ENCODE measurements at regions not wholly inside any gene's neighbourhood (a gene's known extent, or its start where the extent isn't known, plus 50 kb on each side); places are given as distances from the start of the nearest gene placed in this dataset.

DNA sequence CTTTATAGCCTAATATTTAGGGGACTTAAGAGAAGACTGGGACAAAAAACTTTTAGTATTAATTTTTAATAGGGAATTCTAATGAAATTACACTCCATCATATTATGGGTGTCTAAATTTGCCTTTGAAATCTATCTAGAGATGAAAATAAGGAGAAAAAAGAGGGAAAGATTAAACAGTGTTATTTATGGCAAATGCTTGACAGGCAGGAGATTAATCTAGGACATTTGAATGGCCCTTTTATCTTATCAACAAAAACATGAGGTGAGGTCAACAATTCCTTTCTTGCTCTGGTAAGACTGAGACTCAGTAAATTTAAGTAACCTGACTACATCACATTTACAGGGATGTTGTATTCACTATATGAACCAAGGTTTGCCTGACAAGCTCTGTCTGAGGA is 852.8 kb upstream of the CTNND2 start:
- no peaks in the 10 kb centered on the region for H3K9me3 ChIP-seq (ENCODE audit: control insufficient read depth, insufficient read depth, low read length)
- H3K4me1 ChIP-seq (ENCODE audit: control insufficient read depth, low read length): no peaks in the 10 kb centered on the region
- no peak for TF ChIP-seq EZH2phosphoT487 (IDR thresholded peaks at IDR 0.05; ENCODE audit: borderline replicate concordance, low read length)
- TF ChIP-seq, protein P1, sequence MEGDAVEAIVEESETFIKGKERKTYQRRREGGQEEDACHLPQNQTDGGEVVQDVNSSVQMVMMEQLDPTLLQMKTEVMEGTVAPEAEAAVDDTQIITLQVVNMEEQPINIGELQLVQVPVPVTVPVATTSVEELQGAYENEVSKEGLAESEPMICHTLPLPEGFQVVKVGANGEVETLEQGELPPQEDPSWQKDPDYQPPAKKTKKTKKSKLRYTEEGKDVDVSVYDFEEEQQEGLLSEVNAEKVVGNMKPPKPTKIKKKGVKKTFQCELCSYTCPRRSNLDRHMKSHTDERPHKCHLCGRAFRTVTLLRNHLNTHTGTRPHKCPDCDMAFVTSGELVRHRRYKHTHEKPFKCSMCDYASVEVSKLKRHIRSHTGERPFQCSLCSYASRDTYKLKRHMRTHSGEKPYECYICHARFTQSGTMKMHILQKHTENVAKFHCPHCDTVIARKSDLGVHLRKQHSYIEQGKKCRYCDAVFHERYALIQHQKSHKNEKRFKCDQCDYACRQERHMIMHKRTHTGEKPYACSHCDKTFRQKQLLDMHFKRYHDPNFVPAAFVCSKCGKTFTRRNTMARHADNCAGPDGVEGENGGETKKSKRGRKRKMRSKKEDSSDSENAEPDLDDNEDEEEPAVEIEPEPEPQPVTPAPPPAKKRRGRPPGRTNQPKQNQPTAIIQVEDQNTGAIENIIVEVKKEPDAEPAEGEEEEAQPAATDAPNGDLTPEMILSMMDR (IDR thresholded peaks at IDR 0.05; ENCODE audit: low read depth, low read length, poor library complexity, severe bottlenecking): no peak
- H3K36me3 ChIP-seq (ENCODE audit: control insufficient read depth, low read length): no peaks in the 10 kb centered on the region
- no peak overlapping the region for H3K27ac ChIP-seq (ENCODE audit: low read depth, low read length)
- no peaks in the 10 kb centered on the region for H3K9me2 ChIP-seq (replicated peaks; ENCODE audit: control insufficient read depth, low read length)
- no peak overlapping the region for H3K4me2 ChIP-seq (ENCODE audit: low read length)
- H3K27me3 ChIP-seq (ENCODE audit: control insufficient read depth, low read length): no peaks in the 10 kb centered on the region
- no peak overlapping the region for H3K4me3 ChIP-seq (ENCODE audit: low read length)
- H4K20me1 ChIP-seq (ENCODE audit: control insufficient read depth, insufficient read depth, low read depth, low read length): no peaks in the 10 kb centered on the region
- no peaks in the 10 kb centered on the region for H3K79me2 ChIP-seq (ENCODE audit: control insufficient read depth, low read length)
- no peaks in the 10 kb centered on the region for H3F3A ChIP-seq (ENCODE audit: control insufficient read depth, insufficient read depth)

DNA sequence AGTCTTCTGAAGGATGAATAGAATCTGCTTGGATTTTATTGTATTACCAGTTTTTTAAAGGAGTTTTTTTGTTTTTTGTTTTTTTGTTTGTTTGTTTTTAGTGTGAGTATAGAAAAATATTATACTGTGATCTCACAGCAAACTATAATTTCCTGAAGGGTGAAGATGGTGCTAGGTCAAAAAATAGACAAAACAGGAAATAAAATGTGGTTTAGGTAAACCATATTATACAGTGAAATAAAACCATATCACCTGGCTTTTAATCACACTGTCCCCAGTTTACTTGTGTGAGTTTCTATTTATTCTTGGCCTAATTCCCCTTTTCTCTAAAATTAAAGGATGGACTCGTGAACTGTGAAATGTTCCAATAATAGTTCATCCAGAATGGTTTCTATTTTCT is 841.3 kb upstream of the CTNND2 start:
- no peak overlapping the region for H3K4me3 ChIP-seq (ENCODE audit: low read length)
- H3K27me3 ChIP-seq (ENCODE audit: control insufficient read depth, low read length): no peaks in the 10 kb centered on the region
- H3K79me2 ChIP-seq (ENCODE audit: control insufficient read depth, low read length): no peaks in the 10 kb centered on the region
- no peak overlapping the region for H3K4me2 ChIP-seq (ENCODE audit: low read length)
- 0 out of 2 replicates have a peak, but pooled peaks cover 3% of the 10 kb centered on the region for H3K4me1 ChIP-seq (ENCODE audit: control insufficient read depth, low read length)
- no peaks in the 10 kb centered on the region for H3K9me2 ChIP-seq (replicated peaks; ENCODE audit: control insufficient read depth, low read length)
- no peak overlapping the region for H3K27ac ChIP-seq (ENCODE audit: low read depth, low read length)
- H4K20me1 ChIP-seq (ENCODE audit: control insufficient read depth, insufficient read depth, low read depth, low read length): no peaks in the 10 kb centered on the region
- no peaks in the 10 kb centered on the region for H3K9me3 ChIP-seq (ENCODE audit: control insufficient read depth, insufficient read depth, low read length)
- TF ChIP-seq, protein P1 (IDR thresholded peaks at IDR 0.05; ENCODE audit: low read depth, low read length, poor library complexity, severe bottlenecking): no peak
- TF ChIP-seq EZH2phosphoT487 (IDR thresholded peaks at IDR 0.05; ENCODE audit: borderline replicate concordance, low read length): no peak
- H3K36me3 ChIP-seq (ENCODE audit: control insufficient read depth, low read length): no peaks in the 10 kb centered on the region
- no peaks in the 10 kb centered on the region for H3F3A ChIP-seq (ENCODE audit: control insufficient read depth, insufficient read depth)

DNA sequence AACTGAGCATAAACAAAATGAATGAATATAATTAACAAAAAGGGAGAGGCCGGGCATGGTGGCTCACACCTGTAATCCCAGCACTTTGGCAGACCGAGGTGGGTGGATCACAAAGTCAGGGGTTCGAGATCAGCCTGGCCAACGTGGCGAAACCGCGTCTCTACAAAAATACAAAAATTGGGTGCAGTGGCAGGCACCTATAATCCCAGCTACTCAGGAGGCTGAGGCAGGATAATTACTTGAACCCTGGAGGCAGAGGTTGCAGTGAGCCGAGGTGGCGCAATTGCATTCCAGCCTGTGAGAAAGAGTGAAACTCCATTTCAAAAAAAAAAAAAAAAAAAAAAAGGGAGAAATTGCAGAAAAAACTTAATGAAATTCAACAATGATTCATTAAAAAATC is 839.3 kb upstream of the CTNND2 start:
- H3K79me2 ChIP-seq (ENCODE audit: control insufficient read depth, low read length): no peaks in the 10 kb centered on the region
- no peaks in the 10 kb centered on the region for H4K20me1 ChIP-seq (ENCODE audit: control insufficient read depth, insufficient read depth, low read depth, low read length)
- no peak for TF ChIP-seq EZH2phosphoT487 (IDR thresholded peaks at IDR 0.05; ENCODE audit: borderline replicate concordance, low read length)
- TF ChIP-seq, protein P1 (IDR thresholded peaks at IDR 0.05; ENCODE audit: low read depth, low read length, poor library complexity, severe bottlenecking): no peak
- no peaks in the 10 kb centered on the region for H3K9me2 ChIP-seq (replicated peaks; ENCODE audit: control insufficient read depth, low read length)
- H3K4me3 ChIP-seq (ENCODE audit: low read length): no peak overlapping the region
- no peaks in the 10 kb centered on the region for H3K27me3 ChIP-seq (ENCODE audit: control insufficient read depth, low read length)
- no peaks in the 10 kb centered on the region for H3K36me3 ChIP-seq (ENCODE audit: control insufficient read depth, low read length)
- no peak overlapping the region for H3K4me2 ChIP-seq (ENCODE audit: low read length)
- H3F3A ChIP-seq (ENCODE audit: control insufficient read depth, insufficient read depth): no peaks in the 10 kb centered on the region
- 0 out of 2 replicates have a peak, but pooled peaks cover 3% of the 10 kb centered on the region for H3K4me1 ChIP-seq (ENCODE audit: control insufficient read depth, low read length)
- no peak overlapping the region for H3K27ac ChIP-seq (ENCODE audit: low read depth, low read length)
- H3K9me3 ChIP-seq (ENCODE audit: control insufficient read depth, insufficient read depth, low read length): no peaks in the 10 kb centered on the region

Measured in DOHH2 (cell line).